DND-41 (cell line): ENCODE measurements at regions not wholly inside any gene's neighbourhood (a gene's known extent, or its start where the extent isn't known, plus 50 kb on each side); places are given as distances from the start of the nearest gene placed in this dataset.

ENCODE experiments used
- EZH2 ChIP-seq: IDR thresholded peaks from 3 replicates; pipeline ENCODE4 v1.6.1; 2012; ENCODE audit warnings: borderline replicate concordance, low read depth, mild to moderate bottlenecking, moderate library complexity, low read length, inconsistent platforms; ENCODE audit not compliant: severe bottlenecking
- TF ChIP-seq, protein P1 (sequence below): IDR thresholded peaks from 2 replicates; pipeline ENCODE4 v1.5.1; 2012; ENCODE audit warnings: borderline replicate concordance, low read length, moderate library complexity, mild to moderate bottlenecking; ENCODE audit not compliant: poor library complexity, severe bottlenecking; ENCODE audit errors: extremely low read depth

DNA sequence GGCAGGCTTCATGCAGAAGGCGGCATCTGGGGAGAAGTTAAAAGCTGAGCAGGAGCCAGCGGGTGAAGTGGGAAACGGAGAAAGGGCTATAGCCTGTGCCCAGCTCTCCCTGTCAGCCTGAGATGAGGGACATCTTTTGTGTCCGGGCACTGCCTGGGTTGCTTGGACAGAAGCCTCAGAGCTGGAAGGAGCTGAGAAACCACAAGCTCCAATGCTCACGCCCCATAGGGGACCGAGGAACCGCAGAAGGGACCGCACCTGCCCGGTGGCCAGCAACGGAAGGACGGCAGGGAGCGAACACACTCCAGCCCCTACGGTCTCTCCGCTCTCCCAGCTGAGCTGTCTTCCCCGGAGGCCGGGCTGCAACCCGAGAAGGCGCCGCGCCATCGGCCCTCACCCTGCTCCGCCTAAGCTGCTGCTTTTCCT lies 175.8 kb downstream of the NPIPB11 start:
- TF ChIP-seq, protein P1, sequence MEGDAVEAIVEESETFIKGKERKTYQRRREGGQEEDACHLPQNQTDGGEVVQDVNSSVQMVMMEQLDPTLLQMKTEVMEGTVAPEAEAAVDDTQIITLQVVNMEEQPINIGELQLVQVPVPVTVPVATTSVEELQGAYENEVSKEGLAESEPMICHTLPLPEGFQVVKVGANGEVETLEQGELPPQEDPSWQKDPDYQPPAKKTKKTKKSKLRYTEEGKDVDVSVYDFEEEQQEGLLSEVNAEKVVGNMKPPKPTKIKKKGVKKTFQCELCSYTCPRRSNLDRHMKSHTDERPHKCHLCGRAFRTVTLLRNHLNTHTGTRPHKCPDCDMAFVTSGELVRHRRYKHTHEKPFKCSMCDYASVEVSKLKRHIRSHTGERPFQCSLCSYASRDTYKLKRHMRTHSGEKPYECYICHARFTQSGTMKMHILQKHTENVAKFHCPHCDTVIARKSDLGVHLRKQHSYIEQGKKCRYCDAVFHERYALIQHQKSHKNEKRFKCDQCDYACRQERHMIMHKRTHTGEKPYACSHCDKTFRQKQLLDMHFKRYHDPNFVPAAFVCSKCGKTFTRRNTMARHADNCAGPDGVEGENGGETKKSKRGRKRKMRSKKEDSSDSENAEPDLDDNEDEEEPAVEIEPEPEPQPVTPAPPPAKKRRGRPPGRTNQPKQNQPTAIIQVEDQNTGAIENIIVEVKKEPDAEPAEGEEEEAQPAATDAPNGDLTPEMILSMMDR = no peak
- no peak for TF ChIP-seq EZH2
